HG03565 (cell line): ENCODE measurements at regions not wholly inside any gene's neighbourhood (a gene's known extent, or its start where the extent isn't known, plus 50 kb on each side); places are given as distances from the start of the nearest gene placed in this dataset.
"Not testable (repeated sequence)": the region's sequence is repeated elsewhere in the genome, so short reads cannot be mapped to it uniquely, and the experiment has no call there.

Source experiments
- ATAC-seq: cut with Tn5 transposase; IDR thresholded peaks from one replicate; pipeline ENCODE4 v1.9.1; 2021; ENCODE audit warnings: mild to moderate bottlenecking, moderate library complexity; ENCODE audit not compliant: unreplicated experiment

DNA sequence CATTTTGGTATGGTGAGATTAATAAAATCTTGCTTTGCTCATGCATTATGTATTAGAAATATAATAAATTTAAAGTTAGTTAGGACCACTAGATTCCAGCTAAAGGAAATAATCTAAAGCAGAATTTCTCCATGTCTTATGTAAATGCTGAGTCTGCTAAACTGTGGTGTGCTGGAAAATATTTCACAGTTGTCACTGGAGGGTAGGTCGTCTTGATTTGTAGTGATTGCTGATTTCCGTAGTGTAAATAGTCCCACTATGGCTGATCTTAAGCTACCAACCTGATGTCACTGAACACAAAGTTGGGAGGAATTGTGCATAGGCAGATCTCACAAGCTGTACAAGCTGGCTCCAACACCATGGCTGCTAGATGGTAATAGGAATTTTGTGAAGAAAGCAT, 133.4 kb upstream of the NR3C2 start:
- no peak for ATAC-seq

DNA sequence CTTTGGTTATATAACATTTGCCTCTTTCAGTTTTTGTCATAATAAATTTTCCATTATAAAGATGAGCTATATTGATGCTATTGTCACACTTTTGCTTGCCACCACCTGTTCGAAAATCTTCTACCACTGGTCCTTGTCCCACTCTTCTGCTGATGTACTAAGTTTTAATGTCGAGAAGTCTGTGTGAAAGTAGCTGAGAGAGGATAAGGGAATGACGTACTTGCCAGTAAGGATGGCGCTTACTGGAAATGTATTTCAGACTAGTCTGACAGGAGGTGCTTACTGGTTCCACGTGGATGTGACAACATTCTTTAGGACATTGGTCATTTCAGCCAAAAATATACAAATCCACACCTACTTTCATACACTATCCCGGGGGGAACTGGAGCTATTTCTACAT, 132.7 kb upstream of the NR3C2 start:
- ATAC-seq, result no peak

DNA sequence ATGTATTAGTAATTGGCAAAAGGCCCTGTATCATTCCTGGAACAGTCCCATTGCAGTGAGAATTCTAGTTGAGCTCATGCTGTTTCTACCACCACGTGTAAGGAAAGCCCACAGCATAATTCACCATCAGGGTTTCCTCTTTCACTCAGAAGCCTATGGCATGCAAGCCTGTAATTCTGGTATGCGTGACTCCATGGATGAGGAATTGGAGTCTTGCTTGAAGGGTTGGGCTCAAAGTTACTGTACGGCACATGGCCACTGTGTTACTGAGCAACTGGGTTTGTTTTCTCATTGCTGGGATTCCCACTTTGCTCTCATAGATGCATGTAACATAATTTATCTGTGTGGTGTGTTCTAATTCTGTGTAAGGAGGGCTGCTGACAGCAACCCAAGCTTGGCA, 132.3 kb upstream of the NR3C2 start:
- no peak for ATAC-seq

DNA sequence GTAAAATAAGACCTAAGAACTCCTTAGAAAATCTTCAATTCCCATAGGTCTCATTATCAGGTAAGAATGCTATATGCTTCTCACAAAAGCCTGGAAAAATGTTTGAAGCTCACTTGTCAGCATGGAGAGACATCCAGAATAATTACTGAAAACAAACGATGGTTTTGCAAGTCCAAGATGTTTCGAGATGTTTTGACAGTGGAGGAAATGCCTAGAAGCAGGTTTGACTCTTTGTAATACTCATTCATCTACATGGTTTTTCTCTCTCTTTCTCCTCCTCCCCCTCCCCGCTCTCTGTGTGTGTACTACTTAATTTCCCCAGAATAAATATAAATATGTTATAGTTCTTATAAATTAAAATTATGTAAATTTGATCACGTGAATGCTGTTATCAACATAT, 131.9 kb upstream of the NR3C2 start:
- ATAC-seq, result no peak

DNA sequence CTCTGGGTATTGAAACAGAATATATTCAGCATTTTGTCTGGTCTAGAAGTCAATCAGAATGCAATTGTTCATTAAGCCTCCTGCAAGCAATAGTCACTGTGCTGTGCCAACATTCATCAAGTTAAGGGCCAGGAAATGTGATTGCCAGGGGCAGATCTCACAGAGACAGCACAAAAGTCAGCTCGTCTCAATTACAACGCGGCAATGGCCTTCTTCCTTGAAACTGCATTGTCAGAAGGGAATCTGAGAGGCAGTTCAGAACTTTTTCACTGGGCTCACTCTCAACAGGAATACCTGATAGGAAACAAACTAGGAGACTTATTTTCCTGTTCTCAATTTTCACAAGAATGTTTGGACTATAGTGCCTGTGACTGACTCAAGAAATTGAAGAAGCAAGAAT, 131.1 kb upstream of the NR3C2 start:
- no peak for ATAC-seq

DNA sequence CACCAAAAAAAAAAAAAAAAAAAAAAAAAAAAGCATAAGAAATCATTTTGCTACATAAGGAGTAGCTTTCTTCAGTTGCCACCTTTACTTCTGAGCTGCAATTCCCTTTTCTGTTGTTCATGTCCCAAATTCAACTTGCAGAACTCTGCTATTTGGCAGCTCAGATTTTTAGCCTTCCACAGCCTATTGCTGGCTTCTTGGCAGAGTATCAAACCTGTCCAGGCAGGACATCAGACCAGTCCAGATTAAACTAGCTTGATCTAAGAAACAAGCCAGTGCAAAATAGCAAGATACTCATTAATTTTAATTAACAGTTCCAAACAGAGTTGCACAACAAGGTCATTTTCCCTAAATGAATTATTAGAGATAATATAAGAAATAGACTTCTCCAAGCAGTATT, 123.6 kb upstream of the NR3C2 start:
- no peak for ATAC-seq

DNA sequence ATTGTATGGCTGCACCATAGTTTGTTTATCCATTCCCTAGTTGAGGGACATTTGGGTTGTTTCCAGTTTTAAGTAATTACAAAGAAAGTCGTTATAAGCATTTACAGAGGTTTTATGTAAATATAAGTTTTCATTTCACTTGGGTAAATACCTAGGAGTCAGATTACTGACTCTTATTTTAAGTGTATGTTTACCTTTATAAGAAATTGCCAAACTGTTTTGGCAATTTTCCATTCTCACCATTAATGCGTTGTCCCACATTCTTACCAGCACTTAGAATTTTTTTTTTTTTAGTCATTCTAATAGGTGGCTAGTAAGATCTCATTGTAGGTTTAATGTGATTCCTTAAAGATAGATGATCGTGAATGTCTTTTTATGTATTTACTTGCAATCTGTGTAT, 121.5 kb upstream of the NR3C2 start:
- no peak for ATAC-seq

DNA sequence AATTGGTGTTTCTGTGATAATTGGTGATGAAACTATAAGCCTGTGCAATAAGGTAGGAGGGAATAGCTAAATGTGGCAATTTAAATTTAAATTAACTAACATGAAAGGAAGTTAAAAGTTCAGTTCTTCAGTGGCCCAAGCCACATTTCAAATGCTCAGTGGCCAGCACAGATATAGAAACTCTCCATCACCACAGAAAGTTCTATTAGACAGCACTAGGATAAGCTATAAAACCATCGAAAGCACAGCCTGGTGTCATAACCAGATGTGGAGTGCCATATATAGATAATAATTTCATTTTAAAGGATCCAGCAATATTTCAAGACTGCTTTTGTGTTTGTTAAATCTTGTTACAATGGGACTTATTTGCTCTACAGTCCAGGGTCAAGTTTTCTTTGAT, 119.3 kb upstream of the NR3C2 start:
- ATAC-seq, result no peak

DNA sequence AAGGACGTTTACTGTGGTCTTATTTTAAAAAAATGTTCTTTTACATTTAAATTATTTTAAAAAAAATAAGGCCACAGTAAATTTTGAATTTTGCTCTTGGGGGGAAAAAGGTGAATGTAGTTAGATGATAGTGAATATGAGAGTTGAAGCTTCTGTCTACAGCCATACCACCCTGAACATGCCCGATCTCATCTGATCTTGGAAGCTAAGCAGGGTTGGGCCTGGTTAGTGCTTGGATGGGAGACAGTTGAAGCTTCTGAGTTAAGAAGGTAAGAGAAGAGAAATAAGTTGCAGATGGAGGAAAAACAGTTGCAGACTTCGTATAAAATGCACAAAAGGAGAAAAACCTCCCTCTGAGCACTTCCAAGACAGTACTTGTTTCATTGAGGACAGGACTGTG, 115.6 kb upstream of the NR3C2 start:
- no peak for ATAC-seq

DNA sequence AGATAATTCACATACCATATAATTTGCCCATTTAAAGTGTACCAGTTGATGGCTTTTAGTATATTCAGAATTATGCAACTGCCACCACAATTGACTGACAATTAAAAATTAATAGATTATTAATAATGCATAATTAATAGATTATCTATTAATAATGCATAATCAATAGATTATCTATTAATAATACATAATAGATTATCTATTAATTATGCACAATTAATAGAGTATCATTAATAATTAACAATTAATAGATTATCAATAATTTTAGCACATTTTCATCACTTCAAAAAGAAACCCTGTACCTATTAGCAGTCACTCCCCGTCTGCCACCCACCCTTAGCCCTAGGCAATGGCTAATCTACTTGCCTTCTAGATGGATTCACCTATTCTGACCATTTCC, 108.6 kb upstream of the NR3C2 start:
- no peak for ATAC-seq

DNA sequence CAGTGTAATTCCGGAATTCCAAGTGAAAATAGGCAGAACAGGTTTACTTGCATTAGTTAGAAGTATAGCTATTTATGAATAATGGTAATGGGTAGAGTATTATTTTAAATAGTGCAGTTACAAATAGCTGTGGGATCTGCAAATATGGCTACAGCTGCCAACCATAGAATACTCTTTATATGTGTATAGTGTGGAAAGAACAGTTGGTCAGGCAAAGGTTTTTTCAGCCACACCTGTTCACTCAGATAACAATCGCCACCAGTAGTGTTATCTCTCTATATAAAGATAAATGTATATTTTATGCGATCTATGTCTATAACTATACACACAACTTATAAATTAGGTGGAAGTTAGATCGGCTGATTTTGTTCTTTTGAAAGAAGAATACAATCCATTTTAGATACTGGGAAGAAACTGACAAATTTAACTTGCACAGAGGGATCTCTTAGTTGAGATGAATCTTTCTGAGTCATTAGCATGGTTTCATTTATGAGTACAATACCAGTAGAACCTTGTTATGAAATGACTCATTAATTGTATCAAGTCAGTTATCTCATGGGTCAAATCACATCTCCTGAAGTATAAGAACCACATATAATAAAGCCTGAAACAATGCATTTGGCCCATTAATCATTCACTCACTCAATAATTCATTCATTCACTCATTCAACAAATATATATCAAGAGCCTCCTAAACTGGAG, 100.9 kb upstream of the NR3C2 start:
- no peak for ATAC-seq

DNA sequence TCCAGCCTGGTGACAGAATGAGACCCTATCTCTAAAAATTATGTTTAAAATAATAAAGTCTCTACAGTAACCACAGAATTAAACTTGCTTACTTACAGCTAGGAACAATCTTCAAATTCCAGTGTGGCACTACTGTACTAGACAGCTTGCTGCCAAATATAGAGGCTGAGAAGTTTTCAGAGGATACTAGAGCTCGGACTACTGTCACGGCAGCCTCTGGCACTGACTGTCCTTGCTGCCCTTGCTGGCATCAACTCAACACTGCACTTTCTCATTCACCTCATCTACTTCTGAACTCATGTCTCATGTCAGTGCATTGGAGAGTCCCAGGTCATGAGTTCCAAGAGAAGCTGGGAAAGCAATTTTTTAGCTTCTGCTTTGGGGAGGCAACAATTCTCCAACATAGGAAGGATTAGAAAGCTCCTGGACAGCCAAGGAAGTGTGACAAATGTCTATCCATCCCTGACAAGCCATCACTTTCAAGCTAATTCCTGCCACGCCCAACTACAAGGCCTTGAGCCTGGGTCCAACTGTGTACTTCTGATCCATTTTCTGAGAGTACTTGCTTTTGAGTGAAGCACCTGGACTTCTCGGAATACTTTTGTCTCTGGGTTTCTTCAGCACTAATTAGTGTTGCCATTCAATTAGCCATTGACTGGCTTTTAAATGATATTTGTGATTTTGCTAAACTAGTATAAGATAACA, 98.6 kb upstream of the NR3C2 start:
- ATAC-seq, result no peak

DNA sequence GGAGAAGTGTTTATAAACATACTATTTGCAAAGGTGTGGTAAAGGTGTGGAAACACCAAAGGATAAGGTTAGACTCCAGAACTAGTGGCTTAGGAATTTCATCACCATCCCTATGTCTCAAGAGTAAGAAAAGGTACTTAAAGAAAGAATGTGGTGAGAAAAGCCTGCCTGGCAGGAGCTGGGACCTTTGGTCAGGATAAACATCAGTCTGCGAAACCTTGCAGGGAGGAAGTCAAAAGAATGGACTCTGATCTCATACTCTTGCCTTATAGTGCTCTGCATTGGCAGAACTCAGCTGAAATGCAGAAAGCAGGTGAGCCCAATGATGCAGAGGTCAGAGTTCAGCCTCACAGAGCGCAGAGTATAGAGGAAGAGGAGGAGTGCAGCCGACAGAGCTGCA, 97.2 kb upstream of the NR3C2 start:
- ATAC-seq, result no peak

DNA sequence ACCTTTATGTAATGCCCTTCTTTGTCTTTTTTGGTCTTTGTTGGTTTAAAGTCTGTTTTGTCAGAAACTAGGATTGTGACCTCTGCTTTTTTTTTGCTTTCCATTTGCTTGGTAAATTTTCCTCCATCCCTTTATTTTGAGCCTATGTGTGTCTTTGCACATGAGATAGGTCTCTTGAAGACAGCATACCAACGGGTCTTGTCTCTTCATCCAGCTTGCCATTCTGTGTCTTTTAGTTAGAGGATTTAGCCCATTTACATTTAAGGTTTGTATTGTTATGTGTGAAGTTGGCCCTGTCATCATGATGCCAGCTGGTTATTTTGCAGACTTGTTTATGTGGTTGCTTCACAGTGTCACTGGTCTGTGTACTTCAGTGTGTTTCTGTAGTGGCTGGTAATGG, 91.6 kb upstream of the NR3C2 start:
- ATAC-seq, result not testable (repeated sequence)

DNA sequence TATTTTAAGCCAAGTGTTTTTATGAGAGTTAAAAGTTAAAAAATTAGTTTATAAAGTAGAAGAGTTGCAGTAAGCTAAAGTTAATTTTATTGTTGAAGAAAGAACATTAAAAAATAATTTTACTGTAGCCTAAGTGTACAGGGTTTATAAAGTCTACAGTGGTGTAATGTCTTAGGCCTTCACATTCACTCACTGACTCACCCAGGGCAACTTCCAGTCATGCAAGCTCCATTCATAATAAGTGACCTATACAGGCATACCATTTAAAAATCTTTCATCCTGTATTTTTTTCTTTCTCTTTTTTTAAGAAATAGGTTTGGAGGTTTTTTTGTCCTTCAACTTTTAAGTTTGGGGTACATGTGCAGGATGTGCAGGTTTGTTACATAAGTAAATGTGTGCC, 87.9 kb upstream of the NR3C2 start:
- no peak for ATAC-seq

DNA sequence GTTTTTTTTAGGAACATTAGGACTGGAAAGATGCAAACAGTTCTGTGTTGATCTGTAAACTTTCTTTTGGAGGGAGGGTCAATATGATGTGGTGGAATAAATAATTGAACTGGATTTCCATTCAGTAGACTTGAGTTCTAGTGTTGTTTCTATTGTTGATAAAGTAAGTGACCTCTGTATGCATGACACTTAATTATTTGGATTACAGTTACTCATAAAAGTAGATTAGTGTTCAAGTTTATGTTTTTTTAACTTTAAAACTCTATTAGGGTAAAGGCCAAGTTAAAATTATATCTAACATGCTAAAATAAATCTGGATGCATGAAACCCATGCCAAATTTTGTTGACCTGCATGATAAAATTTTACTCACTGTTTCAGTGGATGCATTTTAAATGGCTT, 85.4 kb upstream of the NR3C2 start:
- no peak for ATAC-seq

DNA sequence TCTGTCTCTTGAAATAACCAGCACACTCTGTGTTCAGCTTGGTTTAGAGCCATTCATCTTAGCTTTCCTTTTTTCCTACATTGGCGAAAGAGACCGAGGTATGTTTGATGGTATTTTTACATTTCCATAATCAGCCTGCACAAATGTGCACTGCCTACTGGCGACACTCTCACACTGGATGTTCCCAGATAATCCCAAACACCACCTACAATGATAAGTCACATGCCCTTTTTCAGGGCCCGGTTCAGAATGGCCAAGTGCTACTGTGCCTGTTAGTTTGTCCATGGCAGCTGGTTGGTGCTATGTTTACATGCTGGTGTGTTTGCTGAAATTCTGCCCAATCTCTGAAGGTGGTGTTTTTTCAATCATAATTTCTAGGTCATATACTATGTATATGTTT, 80.8 kb upstream of the NR3C2 start:
- ATAC-seq, result no peak

DNA sequence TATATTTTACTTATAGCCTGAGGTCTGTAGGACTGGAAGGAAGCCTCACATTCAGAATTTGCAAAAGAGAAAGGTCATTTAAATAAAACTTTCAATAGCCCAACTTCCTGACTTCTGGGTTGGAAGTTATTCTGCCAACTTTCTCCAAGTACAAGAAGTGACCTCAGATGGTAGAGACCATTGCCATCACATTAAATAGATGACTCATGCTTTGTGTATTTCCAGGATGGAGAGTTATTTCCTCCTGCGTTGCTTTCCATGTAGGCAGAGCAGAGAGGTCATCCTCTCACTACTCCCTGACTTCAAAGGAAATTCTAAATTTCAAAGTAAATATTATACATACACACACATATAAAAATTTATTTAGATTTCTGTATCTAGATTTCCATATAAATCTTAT, 73.0 kb upstream of the NR3C2 start:
- no peak for ATAC-seq

DNA sequence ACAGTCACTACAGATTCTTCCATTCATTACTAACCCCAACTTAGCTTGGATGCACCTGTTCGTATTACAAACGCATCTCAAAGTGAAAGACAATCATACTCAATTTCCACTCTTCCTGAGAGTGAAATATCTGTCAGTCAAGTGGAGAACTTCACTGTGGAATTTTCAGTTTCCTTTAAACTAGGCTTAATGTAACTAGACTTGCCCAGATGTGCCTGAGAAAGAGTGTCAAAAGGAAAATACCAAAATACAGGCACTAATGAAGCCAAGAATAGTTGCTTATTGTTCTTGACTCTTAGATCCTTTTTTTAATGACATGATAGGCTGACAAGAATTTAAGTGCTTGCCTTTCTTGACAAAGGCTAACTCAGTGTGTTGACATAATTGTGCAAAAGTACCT, 72.4 kb upstream of the NR3C2 start:
- ATAC-seq, result no peak

DNA sequence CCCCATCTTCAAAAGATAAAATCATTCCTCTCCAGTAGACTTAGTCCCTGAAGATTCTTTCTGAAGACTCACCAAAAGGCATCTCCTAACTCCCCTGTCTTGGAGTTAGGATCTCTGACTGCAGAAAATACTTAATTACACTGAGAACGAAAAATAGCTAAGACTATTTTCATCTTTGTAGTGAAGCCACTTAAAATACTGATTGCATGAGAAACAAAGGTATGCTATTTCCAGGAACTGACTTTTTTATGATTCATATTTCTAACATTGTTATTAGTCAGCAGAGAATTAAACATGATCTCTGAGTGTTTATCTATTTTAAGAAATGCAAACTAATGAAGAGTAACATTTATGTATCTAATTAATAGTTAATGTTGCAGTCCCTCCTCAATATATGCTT, 71.8 kb upstream of the NR3C2 start:
- ATAC-seq, result no peak

DNA sequence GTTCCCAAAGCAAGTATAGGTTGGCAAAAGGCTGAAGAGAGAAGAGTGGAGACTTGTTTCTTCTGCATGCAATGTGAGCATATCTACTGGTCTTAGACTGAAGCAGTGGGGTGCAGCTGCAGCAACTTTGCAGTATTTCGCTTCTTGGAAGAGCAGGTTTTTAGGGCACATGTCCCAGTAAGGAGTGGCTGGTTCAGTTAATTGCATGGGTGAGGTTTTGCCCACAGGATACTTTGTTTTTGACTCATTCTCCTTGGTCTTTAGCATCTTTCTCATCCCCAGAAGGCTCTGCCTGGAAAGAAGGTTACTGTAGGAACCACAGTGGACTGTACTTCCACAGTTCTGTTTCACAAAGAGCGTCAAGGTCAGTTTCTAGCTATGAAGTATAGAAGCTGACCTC, 68.0 kb upstream of the NR3C2 start:
- ATAC-seq, result no peak

DNA sequence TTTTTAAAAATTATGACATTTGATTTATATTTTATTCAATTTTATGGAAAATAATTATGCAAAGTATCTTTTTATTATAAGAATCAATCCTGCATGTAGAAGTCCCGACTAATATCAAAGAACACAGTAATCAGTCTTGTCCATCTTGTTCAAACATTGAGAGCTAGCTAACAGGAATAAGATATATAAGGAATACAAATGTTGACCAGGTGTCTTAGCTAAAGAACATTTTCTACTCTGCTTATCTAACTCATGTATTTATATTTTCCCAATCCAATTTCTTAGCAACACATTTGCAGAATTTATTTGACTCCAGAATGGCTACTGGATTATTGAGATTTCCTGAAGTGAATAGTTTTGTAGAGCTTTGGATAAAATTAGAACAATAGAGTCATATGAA, 61.5 kb upstream of the NR3C2 start:
- no peak for ATAC-seq

DNA sequence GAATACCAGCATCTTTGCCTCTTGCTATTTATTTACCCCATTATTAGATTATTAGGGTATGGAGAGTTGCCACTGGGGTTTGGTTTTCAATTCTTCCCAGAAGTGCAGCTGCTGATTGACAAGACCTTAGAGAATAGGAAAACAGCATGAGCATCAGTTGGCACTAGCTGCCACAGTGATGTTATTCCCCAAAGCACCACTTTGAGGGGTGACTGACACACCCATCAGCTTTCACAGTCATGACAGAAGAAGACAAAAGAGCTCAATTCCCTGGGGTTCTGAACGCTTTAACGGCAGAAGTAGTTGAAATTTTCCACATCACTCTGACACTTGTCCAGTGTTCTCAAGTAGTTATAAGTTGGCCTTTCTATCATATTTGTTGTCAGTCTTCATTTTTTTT, 55.0 kb upstream of the NR3C2 start:
- ATAC-seq, result no peak
